GM12873 (cell line): ENCODE measurements at regions not wholly inside any gene's neighbourhood (a gene's known extent, or its start where the extent isn't known, plus 50 kb on each side); places are given as distances from the start of the nearest gene placed in this dataset.

Source experiments
- CTCF ChIP-seq: IDR thresholded peaks from 2 replicates; pipeline ENCODE4 v1.5.1; 2012; ENCODE audit warnings: low read depth, mild to moderate bottlenecking, moderate library complexity, low read length, control low read depth; ENCODE audit not compliant: insufficient read depth; ENCODE audit errors: missing control alignments

GRCh38 chr3:66712210-66712609 lies 211.4 kb upstream of the LRIG1 start:
- no peak for TF ChIP-seq CTCF

GRCh38 chr3:66713921-66714320 lies 213.1 kb upstream of the LRIG1 start:
- no peak for TF ChIP-seq CTCF

GRCh38 chr3:66715806-66716205 lies 215.0 kb upstream of the LRIG1 start:
- TF ChIP-seq CTCF: no peak

- TF ChIP-seq CTCF: no peak
Measured at GRCh38 chr3:66717806-66718205, 217.0 kb upstream of the LRIG1 start.

GRCh38 chr3:66719796-66720356 lies 219.1 kb upstream of the LRIG1 start:
- TF ChIP-seq CTCF: no peak

- no peak for TF ChIP-seq CTCF
Measured at GRCh38 chr3:66720508-66720907, 219.7 kb upstream of the LRIG1 start.

GRCh38 chr3:66722675-66723074 lies 221.9 kb upstream of the LRIG1 start:
- no peak for TF ChIP-seq CTCF
